ENCODE measurements at regions not wholly inside any gene's neighbourhood (a gene's known extent, or its start where the extent isn't known, plus 50 kb on each side); places are given as distances from the start of the nearest gene placed in this dataset.

- intact Hi-C loops (cut with DNase I) = no loop called here
- Histone ChIP-seq H3K9me3 (no peaks in the 10 kb centered on the region), H3K36me3 (no peaks in the 10 kb centered on the region), H3K27me3 (no peaks in the 10 kb centered on the region), H3K9ac (ENCODE audit: low read depth in 2 of 2, low read length in 2 of 2) (no peak overlapping the region), H3K4me3 (no peak overlapping the region), H3K27ac (no peak overlapping the region), H3K4me1 (no peaks in the 10 kb centered on the region)
- TF ChIP-seq CTCF (IDR thresholded peaks at IDR 0.05) = no peak
- no peak for DNase-seq
Measured at GRCh38 chr12:13606290-13606689, 375.1 kb downstream of the GRIN2B start.

GRCh38 chr12:13603953-13604352 lies 377.4 kb downstream of the GRIN2B start:
- H3K36me3 ChIP-seq = no peaks in the 10 kb centered on the region
- no peaks in the 10 kb centered on the region for H3K9me3 ChIP-seq
- no peak overlapping the region for H3K4me3 ChIP-seq
- intact Hi-C loops (cut with DNase I) = no loop called here
- no peak overlapping the region for H3K9ac ChIP-seq (ENCODE audit: low read depth in 2 of 2, low read length in 2 of 2)
- H3K27me3 ChIP-seq = no peaks in the 10 kb centered on the region
- no peak overlapping the region for H3K27ac ChIP-seq
- no peaks in the 10 kb centered on the region for H3K4me1 ChIP-seq
- DNase-seq = no peak
- TF ChIP-seq CTCF (IDR thresholded peaks at IDR 0.05) = no peak

GRCh38 chr12:13602172-13602571 lies 379.2 kb downstream of the GRIN2B start:
- DNase-seq = no peak
- Histone ChIP-seq H3K4me1 (no peaks in the 10 kb centered on the region), H3K27ac (no peak overlapping the region), H3K27me3 (no peaks in the 10 kb centered on the region), H3K9ac (ENCODE audit: low read depth in 2 of 2, low read length in 2 of 2) (no peak overlapping the region), H3K4me3 (no peak overlapping the region), H3K9me3 (no peaks in the 10 kb centered on the region), H3K36me3 (no peaks in the 10 kb centered on the region)
- intact Hi-C loops (cut with DNase I) = no loop called here
- TF ChIP-seq CTCF (IDR thresholded peaks at IDR 0.05) = no peak

GRCh38 chr12:13599176-13599575 lies 382.2 kb downstream of the GRIN2B start:
- no peak for TF ChIP-seq CTCF (IDR thresholded peaks at IDR 0.05)
- intact Hi-C loops (cut with DNase I) = no loop called here
- no peaks in the 10 kb centered on the region for H3K36me3 ChIP-seq
- no peak overlapping the region for H3K27ac ChIP-seq
- H3K27me3 ChIP-seq = no peaks in the 10 kb centered on the region
- H3K9me3 ChIP-seq = no peaks in the 10 kb centered on the region
- no peak for DNase-seq
- H3K4me3 ChIP-seq = no peak overlapping the region
- no peaks in the 10 kb centered on the region for H3K4me1 ChIP-seq
- no peak overlapping the region for H3K9ac ChIP-seq (ENCODE audit: low read depth in 2 of 2, low read length in 2 of 2)

- no peak for DNase-seq
- Histone ChIP-seq H3K9ac (ENCODE audit: low read depth in 2 of 2, low read length in 2 of 2) (no peak overlapping the region), H3K4me1 (no peaks in the 10 kb centered on the region), H3K36me3 (no peaks in the 10 kb centered on the region), H3K4me3 (no peak overlapping the region), H3K27ac (no peak overlapping the region), H3K27me3 (no peaks in the 10 kb centered on the region), H3K9me3 (no peaks in the 10 kb centered on the region)
- intact Hi-C loops (cut with DNase I) = no loop called here
- TF ChIP-seq CTCF (IDR thresholded peaks at IDR 0.05) = no peak
Measured at GRCh38 chr12:13597837-13598236, 383.6 kb downstream of the GRIN2B start.

GRCh38 chr12:13597166-13597565 lies 384.2 kb downstream of the GRIN2B start:
- intact Hi-C loops (cut with DNase I) = no loop called here
- Histone ChIP-seq H3K9ac (ENCODE audit: low read depth in 2 of 2, low read length in 2 of 2) (no peak overlapping the region), H3K36me3 (no peaks in the 10 kb centered on the region), H3K27ac (no peak overlapping the region), H3K4me3 (no peak overlapping the region), H3K4me1 (no peaks in the 10 kb centered on the region), H3K27me3 (no peaks in the 10 kb centered on the region), H3K9me3 (no peaks in the 10 kb centered on the region)
- no peak for TF ChIP-seq CTCF (IDR thresholded peaks at IDR 0.05)
- no peak for DNase-seq

Data from colonic mucosa (tissue), 4 donors.